SU-DHL-6 (cell line): ENCODE measurements at regions not wholly inside any gene's neighbourhood (a gene's known extent, or its start where the extent isn't known, plus 50 kb on each side); places are given as distances from the start of the nearest gene placed in this dataset.

Source experiments
- H2AFZ ChIP-seq: fragments of 200-600 bp; sonication (generic); 2 replicates; pipeline ENCODE4 v1.6.1; 2014; ENCODE audit warnings: low read depth, mild to moderate bottlenecking, moderate library complexity, mixed read lengths, antibody characterized with exemption, low read length; ENCODE audit not compliant: severe bottlenecking
- H3F3A ChIP-seq: fragments of 200-600 bp; shearing (Covaris generic); 2 replicates; pipeline ENCODE4 v1.6.0; 2016; ENCODE audit warnings: antibody characterized with exemption, mild to moderate bottlenecking; ENCODE audit not compliant: insufficient read depth
- H3K27ac ChIP-seq: fragments of 200-600 bp; sonication (generic); 2 replicates; pipeline ENCODE4 v1.5.1; 2016; ENCODE audit warnings: low read depth, mild to moderate bottlenecking, low read length, moderate library complexity, mixed read lengths
- H3K27me3 ChIP-seq: fragments of 200-600 bp; sonication (generic), shearing (Covaris generic); 2 replicates; pipeline ENCODE4 v1.6.0; 2014; ENCODE audit warnings: mild to moderate bottlenecking, low read length
- H3K36me3 ChIP-seq: fragments of 200-600 bp; sonication (generic); 2 replicates; pipeline ENCODE4 v1.6.1; 2014; ENCODE audit warnings: mild to moderate bottlenecking, low read length, mixed read lengths
- H3K4me2 ChIP-seq: fragments of 300-600, 200-600 bp; shearing (Covaris generic), sonication (generic); 2 replicates; pipeline ENCODE4 v1.6.0; 2014; ENCODE audit warnings: low read length, low read depth, mild to moderate bottlenecking; ENCODE audit not compliant: poor library complexity, severe bottlenecking
- H3K4me3 ChIP-seq: fragments of 200-600 bp; sonication (generic); 2 replicates; pipeline ENCODE4 v1.5.1; 2014; ENCODE audit warnings: antibody characterized with exemption, low read length, mild to moderate bottlenecking, mixed read lengths; ENCODE audit not compliant: insufficient read depth, poor library complexity, severe bottlenecking
- H3K79me2 ChIP-seq: fragments of 200-600 bp; sonication (generic); 2 replicates; pipeline ENCODE4 v1.6.1; 2014; ENCODE audit warnings: mild to moderate bottlenecking, low read length, moderate library complexity; ENCODE audit not compliant: insufficient read depth
- H3K9ac ChIP-seq: fragments of 200-600 bp; sonication (generic); 2 replicates; pipeline ENCODE4 v1.7.0; 2014; ENCODE audit warnings: mild to moderate bottlenecking, low read length
- H3K9me2 ChIP-seq: fragments of 200-600 bp; sonication (generic); replicated peaks from 2 replicates; pipeline ENCODE4 v1.6.1; 2014; ENCODE audit warnings: low read length; ENCODE audit not compliant: insufficient read depth
- H3K9me3 ChIP-seq: fragments of 200-600 bp; sonication (generic); 2 replicates; pipeline ENCODE4 v1.6.1; 2014; ENCODE audit warnings: low read length, mixed read lengths; ENCODE audit not compliant: insufficient read depth
- H4K20me1 ChIP-seq: fragments of 200-600 bp; sonication (generic); 2 replicates; pipeline ENCODE4 v1.6.1; 2014; ENCODE audit warnings: low read depth, mild to moderate bottlenecking, antibody characterized with exemption, low read length, moderate library complexity, mixed read lengths
- EZH2phosphoT487 ChIP-seq: fragments of 200-600 bp; sonication (generic), shearing (Covaris generic); conservative IDR thresholded peaks from 2 replicates; pipeline ENCODE4 v1.6.1; 2018; ENCODE audit warnings: mild to moderate bottlenecking, antibody characterized with exemption, low read length, moderate library complexity, mixed read lengths
- TF ChIP-seq, protein P1 (sequence below): fragments of 200-600 bp; sonication (generic); IDR thresholded peaks from one replicate; pipeline ENCODE4 v1.5.1; 2017; ENCODE audit warnings: antibody characterized with exemption, mild to moderate bottlenecking, low read length, moderate library complexity; ENCODE audit not compliant: insufficient read depth, poor library complexity, severe bottlenecking

DNA sequence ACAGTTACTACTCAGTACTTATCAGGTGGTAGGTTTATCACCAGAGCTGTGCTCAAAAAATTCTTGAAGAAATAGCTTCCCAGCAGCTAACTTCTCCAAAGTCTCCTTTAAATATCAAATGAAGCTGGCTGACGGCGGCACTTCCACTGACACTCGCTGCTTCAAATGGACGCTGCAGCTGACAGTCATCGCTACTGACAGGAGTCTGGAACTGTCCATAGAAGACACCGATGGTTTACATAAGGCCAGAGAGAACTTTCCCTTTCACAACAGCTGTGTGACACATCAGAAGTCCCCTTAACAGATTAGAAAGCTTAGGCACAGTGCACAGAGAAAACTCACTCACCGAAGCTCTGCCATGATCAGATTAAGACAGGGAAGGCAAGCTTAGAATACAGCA lies 270.2 kb downstream of the SHOX2 start:
- TF ChIP-seq EZH2phosphoT487: no peak
- TF ChIP-seq, protein P1, sequence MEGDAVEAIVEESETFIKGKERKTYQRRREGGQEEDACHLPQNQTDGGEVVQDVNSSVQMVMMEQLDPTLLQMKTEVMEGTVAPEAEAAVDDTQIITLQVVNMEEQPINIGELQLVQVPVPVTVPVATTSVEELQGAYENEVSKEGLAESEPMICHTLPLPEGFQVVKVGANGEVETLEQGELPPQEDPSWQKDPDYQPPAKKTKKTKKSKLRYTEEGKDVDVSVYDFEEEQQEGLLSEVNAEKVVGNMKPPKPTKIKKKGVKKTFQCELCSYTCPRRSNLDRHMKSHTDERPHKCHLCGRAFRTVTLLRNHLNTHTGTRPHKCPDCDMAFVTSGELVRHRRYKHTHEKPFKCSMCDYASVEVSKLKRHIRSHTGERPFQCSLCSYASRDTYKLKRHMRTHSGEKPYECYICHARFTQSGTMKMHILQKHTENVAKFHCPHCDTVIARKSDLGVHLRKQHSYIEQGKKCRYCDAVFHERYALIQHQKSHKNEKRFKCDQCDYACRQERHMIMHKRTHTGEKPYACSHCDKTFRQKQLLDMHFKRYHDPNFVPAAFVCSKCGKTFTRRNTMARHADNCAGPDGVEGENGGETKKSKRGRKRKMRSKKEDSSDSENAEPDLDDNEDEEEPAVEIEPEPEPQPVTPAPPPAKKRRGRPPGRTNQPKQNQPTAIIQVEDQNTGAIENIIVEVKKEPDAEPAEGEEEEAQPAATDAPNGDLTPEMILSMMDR: no peak
- H3K27ac ChIP-seq: no peak overlapping the region
- no peaks in the 10 kb centered on the region for H3K9me2 ChIP-seq
- H4K20me1 ChIP-seq: no peaks in the 10 kb centered on the region
- no peaks in the 10 kb centered on the region for H3K27me3 ChIP-seq
- no peaks in the 10 kb centered on the region for H3F3A ChIP-seq
- H3K4me2 ChIP-seq: no peak overlapping the region
- H3K4me3 ChIP-seq: no peak overlapping the region
- no peaks in the 10 kb centered on the region for H3K9me3 ChIP-seq
- H2AFZ ChIP-seq: no peak overlapping the region
- no peaks in the 10 kb centered on the region for H3K36me3 ChIP-seq
- no peak overlapping the region for H3K9ac ChIP-seq
- no peaks in the 10 kb centered on the region for H3K79me2 ChIP-seq

DNA sequence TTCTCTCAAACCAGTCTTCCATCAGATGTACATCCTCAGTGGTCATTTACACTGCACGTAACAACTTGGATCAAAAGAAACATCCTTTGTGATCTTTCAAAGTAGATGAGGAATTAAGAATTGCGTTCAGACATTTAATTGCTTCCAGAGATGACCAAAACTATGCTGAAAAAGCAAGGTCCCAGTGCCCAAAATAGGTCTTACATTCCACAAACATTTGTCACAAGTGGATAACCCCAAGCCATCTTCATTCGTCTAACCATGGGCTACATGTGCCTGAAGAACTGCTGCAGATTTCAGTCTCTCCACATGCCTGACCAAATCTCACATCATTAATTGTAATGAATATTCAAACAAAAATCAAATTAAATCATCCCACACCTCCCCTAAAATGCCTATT lies 273.6 kb downstream of the SHOX2 start:
- no peaks in the 10 kb centered on the region for H3K36me3 ChIP-seq
- no peak overlapping the region for H3K4me2 ChIP-seq
- H4K20me1 ChIP-seq: no peaks in the 10 kb centered on the region
- no peaks in the 10 kb centered on the region for H3F3A ChIP-seq
- H3K27ac ChIP-seq: no peak overlapping the region
- TF ChIP-seq, protein P1: no peak
- TF ChIP-seq EZH2phosphoT487: no peak
- H3K4me3 ChIP-seq: no peak overlapping the region
- H3K9ac ChIP-seq: no peak overlapping the region
- H3K79me2 ChIP-seq: no peaks in the 10 kb centered on the region
- no peaks in the 10 kb centered on the region for H3K27me3 ChIP-seq
- H2AFZ ChIP-seq: no peak overlapping the region
- H3K9me3 ChIP-seq: no peaks in the 10 kb centered on the region
- H3K9me2 ChIP-seq: no peaks in the 10 kb centered on the region

DNA sequence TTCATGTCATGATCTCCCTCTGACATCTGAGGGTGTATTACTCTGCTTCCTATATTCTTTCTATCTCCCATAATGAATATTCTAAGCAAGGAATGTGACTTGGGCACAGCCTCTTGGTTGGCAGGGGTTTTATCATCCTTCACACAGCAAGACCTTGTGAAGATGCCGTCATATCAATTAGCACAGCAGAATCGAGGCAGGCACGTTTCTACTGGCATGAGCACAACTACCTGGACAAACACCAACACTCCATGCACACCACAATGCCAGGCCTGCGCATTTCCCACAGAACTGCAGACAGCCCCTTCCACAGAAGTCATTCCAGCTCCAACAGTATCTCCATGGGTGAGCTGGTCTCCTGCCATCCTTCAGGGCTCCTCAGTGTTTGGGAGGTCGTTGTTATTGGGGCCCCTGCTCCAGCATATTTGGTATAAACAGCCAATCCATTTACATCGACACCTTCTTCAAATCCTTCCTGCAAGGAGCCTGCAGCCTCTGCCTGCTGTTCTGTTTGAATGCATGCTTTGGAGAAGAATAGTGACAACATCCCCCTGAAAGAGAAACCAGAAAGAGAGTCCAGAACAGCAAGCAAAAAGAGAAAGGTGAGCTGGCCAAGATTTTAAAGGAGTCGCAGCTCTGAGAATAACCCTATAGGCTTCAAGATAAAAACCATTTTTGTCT lies 275.5 kb downstream of the SHOX2 start:
- Histone ChIP-seq H3K9me3 (no peaks in the 10 kb centered on the region), H3K9me2 (no peaks in the 10 kb centered on the region), H3K36me3 (no peaks in the 10 kb centered on the region), H3K79me2 (no peaks in the 10 kb centered on the region), H3K4me2 (no peak overlapping the region), H3K27ac (no peak overlapping the region), H4K20me1 (no peaks in the 10 kb centered on the region), H3K9ac (no peak overlapping the region), H3K4me3 (no peak overlapping the region), H2AFZ (no peak overlapping the region), H3F3A (no peaks in the 10 kb centered on the region), H3K27me3 (no peaks in the 10 kb centered on the region)
- TF ChIP-seq, protein P1: no peak
- TF ChIP-seq EZH2phosphoT487: no peak
